NCI-H2029 (cell line): ENCODE measurements at regions not wholly inside any gene's neighbourhood (a gene's known extent, or its start where the extent isn't known, plus 50 kb on each side); places are given as distances from the start of the nearest gene placed in this dataset.
"Not testable (repeated sequence)": the region's sequence is repeated elsewhere in the genome, so short reads cannot be mapped to it uniquely, and the experiment has no call there.

Experiments used
- DNase-seq: peaks from one replicate; lab custom pipeline; 2025; lab: John Stamatoyannopoulos, UW

DNA sequence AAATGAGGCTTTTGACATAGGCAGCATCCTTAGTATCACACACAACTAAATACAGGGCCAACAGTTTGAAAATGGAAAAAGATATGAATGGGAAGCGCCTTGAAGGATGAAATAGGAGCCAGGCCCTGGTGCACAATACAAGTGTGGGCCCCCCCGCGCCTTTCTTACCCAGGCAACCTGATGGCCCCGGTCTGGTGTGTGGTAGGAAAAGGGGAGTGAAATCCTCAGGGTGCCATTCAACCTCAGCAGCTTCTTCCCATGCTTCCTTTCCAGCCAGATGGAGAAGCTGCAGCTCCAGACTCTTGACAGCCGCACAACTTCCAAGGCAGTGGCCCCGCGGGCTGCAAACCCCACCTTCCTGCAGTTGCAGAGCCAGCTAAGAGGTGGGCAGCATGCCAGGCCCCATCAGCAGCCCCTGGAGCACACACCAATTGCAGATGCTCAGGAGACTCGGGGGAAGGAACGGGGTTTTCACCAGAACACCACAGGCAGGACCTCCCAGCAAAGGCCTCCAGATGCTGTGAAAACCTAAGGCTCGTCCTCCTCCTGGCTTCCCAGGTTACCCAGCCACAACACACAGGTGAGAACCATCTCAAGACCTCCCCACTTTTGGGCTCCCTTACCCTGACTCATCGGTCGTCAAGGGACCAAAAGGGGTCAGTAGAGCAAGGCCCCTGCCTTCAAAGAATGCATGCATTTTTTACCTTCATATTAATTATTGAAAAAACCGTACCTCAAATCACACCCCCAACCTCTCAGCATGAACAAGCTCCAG, 101.6 kb downstream of the CPN2 start:
- DNase-seq, result no peak

DNA sequence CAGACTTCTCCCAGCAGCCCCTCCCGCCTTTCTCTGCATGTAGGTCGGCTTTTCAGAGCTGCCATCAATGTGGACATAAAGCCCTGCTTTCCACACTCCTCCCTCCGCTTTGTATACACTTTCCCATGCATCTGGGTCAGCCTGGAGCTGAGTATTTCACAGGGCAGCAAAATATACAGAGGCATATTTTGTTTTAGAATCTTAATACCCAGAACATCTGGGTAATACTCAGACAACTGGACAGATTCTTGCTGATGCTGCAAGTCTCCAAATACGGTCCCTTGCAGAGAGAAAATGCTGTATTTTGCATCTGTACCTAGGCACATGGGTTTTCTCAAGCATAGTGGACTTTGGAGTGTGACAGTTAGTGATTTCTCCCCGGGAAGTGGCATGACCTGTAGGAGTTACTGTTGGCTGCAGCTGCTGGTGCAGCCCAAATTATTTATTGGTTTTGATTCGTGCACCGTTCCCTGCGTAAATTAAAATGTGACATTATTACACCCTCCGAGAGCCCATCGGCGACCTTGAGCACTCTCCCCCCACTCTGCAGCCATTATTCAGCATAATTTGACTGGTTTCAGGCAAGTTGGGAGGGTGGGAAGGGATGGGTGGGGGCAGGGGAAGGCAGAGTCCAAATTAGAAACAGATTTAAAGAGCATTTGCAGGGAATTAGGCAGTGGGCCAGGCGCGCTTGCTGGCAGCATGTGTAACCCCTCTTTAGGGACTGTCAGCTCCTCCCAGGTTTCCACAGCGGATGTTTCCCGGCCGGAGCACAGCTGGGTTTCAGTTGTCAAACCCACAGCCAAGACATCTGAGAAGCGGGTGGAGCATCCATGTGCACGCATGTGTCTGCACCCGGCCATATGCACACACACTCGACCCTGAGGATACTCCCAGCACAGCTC, 100.8 kb downstream of the CPN2 start:
- DNase-seq, result peak; percentile 73

DNA sequence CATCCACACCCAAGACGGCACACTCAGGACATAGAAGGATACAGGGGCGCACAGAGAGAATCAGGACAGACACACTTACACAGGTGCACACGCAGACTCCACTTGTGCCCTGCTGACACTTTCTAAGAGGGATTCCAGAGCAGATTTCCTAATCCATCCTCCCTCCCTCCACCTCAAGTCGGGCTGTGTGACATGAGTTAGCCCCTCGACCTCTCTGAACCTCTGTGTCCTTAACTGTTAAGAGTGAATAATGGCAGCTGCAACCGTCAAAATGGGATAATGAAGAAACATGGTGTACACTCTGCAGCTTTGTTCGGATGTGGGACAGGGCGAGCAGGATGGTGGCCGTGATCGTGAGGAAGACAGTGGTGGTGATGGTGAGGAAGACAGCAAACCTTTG, 100.1 kb downstream of the CPN2 start:
- no peak for DNase-seq

- no peak for DNase-seq
Observed at GRCh38 chr3:194251461-194251860, 99.7 kb downstream of the CPN2 start.

DNA sequence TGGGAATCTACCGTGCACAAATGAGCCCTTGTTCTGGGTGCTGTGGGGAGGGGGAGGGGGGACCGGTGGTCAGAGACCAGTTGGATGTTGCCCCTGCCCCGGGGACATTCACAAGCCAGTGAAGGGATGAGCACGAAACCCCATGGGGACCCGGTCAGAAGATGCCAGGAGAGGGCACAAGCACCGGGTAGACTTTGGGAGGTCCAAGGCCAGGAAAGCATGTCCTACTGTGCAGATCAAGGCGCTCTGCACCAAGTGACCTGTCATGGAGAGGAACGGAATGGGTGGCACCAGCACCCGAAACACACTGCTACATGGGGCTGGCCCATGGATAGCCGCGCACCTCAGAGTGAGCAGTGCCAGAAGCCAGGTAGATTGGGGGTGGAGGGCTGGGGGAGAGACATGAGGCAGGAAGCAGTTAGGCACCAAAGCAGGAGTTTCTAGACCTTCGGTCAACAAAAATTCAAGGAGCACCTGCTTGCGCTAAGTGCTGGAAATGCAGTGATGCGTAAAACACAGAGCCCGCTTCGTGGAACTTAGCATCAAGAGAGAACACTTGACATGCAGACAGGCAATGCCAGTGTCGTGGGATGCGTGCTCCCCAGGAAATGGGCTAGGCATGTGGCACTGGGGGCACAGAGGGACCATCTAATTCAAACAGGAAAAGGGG, 99.1 kb downstream of the CPN2 start:
- peak; percentile 77 for DNase-seq

DNA sequence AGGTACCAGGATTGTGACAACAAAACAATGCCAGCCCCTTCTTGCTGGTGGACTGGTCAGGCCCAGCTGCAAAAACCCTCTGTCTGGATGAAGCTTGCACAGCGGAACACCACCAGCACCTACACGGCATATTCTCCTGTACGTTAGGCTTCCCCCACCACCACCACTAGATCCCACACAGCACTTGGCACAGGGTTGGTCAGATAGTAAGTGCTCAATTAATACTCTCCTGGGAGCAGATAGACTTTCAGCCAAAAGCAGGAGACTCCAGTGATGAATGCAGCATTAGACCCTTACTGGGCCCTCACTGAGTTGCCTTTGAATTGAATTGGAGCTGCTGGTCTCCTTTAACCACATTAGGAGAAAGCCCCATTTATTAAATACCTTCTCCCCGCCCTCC, 97.9 kb downstream of the CPN2 start:
- DNase-seq, result no peak

- no peak for DNase-seq
Observed at GRCh38 chr3:194254040-194254439, 97.1 kb downstream of the CPN2 start.

DNA sequence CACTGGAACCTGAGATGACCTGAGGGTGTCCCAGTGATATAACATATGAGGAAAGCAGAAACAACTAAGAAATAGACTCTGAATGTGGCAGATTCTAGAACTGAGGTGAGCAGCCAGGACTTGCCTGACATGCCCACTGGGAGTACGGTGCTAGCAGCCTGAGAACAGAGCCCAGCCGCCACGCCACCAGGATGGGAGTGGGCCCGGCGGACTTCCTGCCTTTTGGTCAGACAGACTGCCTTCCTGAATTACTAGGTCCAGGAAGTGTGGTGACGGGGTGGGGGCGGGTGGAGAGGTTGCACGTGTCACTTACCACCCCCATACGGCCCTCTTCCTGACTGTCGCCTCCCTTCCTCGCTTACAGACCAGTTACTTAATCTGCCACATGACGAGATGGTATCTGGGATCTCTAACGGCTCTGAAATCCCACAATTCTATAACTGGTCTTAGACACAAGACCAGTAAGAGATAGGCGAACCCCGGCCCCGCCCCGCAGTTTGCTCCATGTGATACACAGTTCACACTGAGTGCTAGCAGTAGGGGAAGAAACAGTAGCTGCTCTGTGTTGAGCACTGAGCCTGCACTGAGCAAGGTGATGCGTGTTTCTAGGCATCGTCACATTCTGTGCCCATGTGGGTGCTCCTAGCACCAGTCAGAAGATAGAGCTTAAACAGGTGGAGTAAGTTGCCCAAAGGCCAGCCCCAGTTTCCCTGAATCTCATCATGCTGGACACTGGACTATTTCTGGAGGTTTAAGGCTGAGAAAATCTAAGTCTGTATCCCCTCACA, 95.7 kb downstream of the CPN2 start:
- no peak for DNase-seq

- no peak for DNase-seq
Observed at GRCh38 chr3:194256040-194256945, 94.8 kb downstream of the CPN2 start.

GRCh38 chr3:194257151-194257621, 93.9 kb downstream of the CPN2 start:
- no peak for DNase-seq

DNA sequence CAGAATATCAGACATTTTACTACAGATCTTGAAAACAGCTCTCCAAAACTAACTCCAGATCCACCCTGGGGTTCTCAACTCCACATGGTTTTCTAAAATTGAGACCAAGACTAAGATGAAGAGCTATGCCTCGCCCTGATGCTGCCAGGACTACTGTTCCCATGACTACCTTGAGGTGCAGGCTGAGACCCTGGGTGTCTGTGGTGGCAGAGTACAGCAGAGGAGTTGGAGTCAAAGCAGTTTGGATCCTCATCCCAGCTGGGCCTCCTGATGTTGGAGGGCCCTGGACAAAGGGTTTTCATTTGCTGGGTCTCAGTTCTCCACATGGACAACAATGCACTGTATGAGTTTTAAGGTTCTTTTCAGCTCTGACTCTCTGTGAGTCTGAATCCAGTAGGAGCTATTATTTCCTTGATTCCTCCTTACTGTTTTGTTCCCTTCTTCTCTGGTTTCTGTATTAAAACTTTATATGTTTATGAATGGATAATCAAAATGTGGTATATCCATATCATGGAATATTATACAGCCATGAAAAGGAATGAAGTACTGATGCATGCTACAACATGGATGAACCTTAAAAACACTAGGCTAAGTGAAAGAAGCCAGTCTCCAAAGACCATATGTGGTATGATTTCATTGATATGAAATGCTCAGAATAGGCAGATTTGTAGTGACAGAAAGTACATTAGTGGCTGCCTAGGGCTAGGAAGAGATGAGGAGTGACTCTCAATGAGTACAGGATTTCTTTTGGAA, 93.0 kb downstream of the CPN2 start:
- no peak for DNase-seq

GRCh38 chr3:194259982-194260766, 91.0 kb downstream of the CPN2 start:
- DNase-seq, result no peak

GRCh38 chr3:194261581-194262063, 89.5 kb downstream of the CPN2 start:
- DNase-seq, result no peak

DNA sequence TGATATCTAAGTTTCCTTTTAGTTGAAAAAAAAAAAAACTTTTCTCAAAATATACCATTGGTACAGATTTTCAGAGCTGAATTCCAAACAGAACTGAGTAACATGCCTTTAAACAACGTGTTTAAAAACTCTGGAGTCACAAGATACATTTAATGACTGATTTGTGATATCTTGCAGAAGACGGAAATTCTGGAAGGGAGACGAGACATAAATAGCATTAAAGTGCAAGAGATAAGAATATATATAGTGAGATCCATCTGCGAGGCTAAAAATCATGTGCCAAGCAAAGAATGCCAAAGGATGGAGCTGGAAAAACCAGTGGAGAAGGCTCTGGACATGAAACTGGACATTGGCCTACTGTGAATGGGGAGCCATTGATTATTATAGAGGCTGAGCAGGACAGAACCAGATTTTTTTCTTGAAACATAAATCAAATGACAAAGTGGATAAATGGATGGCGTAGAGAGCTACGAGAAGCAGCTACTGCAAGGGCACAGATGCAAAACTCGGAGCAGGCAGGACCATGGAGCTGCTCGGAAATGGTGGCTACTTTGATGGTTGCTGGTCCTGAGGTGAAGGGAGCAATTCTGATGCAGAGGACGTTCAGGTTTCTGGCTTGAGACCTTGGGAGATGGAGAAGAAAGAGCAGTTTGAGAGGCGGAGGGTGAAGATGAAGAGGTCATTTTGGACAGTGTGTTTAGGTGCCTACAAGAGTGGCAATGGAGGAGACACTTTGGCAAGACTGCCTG, 88.8 kb downstream of the CPN2 start:
- no peak for DNase-seq

DNA sequence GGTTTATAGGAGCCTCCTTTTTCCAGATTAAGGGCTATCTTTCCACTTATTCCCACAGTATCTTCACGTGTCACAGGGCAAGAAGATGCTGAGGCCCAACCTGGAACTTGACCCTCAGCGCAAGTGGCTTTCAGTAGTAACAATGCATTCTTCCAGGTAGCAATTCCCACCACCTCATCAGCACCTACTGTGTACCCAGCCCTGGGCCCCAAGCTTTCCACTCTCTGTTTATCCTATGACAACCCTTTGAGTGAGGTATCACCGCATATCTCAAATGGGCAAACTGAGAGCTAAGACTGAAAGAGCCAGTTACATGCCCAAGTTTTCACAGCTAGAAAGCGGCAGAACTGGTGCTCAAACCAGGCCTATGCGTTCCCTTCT, 88.2 kb downstream of the CPN2 start:
- no peak for DNase-seq

DNA sequence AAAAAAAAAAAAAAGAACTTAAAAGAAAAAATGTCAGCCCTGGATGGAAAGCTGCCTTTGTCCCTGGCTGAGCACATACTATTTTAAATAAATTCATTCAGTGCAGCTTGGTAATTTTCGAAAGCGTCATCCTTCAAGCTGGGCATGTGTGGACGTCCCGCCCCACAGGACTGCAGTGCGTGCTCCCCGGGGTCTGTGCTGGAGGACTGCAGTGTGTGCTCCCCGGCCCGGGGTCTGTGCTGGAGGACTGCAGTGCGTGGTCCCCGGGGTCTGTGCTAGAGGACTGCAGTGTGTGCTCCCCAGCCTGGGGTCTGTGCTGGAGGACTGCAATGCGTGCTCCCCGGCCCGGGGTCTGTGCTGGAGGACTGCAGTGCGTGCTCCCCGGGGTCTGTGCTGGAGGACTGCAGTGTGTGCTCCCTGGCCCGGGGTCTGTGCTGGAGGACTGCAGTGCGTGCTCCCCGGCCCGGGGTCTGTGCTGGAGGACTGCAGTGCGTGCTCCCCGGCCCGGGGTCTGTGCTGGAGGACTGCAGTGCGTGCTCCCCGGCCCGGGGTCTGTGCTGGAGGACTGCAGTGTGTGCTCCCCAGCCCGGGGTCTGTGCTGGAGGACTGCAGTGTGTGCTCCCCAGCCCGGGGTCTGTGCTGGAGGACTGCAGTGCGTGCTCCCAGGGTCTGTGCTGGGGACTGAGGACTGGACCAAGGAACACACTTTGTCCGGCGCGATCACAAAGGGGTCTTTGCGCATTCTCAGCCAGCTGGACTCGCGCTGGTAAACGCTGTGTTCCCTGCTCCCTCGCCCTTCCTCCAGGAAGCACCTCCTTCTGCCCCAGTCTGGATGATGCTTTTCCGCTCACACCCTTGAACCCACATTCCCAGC, 86.3 kb downstream of the CPN2 start:
- not testable (repeated sequence) for DNase-seq

DNA sequence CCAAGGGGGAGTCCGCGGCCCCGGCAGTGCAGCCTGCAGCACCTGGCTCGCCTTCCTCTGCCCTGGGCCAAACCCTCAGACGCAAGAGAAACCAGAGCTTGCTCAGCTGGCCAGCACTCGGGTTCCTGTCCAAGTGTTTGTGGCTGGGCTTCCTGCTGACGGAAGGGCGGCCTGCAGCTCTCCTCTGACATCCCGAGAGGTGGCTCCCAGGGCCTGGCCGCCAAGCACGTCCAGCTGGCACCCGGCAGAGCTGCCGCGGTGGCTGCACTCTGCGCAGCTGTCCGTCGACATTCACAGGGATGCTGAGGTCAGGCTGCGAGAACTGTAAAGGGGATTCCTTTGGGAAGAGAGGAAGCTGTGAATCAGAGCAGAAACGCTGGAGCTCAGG, 85.6 kb downstream of the CPN2 start:
- peak; percentile 71 for DNase-seq
